Activated CD4-positive, alpha-beta T cell treated with anti-CD3 and anti-CD28 coated beads, Interleukin-2, amount 50 U/mL, for 24 hours (primary cell): ENCODE measurements at regions not wholly inside any gene's neighbourhood (a gene's known extent, or its start where the extent isn't known, plus 50 kb on each side); places are given as distances from the start of the nearest gene placed in this dataset.
"Not testable (repeated sequence)": the region's sequence is repeated elsewhere in the genome, so short reads cannot be mapped to it uniquely, and the experiment has no call there.

Experiments used
- DNase-seq, 2 donors: peaks; one replicate each; pipeline ENCODE4 v3.0.0-alpha.2; 2020; ENCODE audit warnings: low read depth in 1 of 2, low spot score in 1 of 2

- DNase-seq: no peak
These were observed 129.5 kb downstream of the TSEN15 start for GRCh38 chr1:184181044-184181443.

GRCh38 chr1:184183919-184184318 is 132.4 kb downstream of the TSEN15 start:
- no peak for DNase-seq

GRCh38 chr1:184184614-184185013 is 133.1 kb downstream of the TSEN15 start:
- DNase-seq: not testable (repeated sequence)

- no peak for DNase-seq
These were observed 133.8 kb downstream of the TSEN15 start for GRCh38 chr1:184185347-184185746.

GRCh38 chr1:184186167-184186566 is 134.6 kb downstream of the TSEN15 start:
- no peak for DNase-seq

GRCh38 chr1:184187097-184187496 is 135.6 kb downstream of the TSEN15 start:
- DNase-seq: no peak

GRCh38 chr1:184188037-184188436 is 136.5 kb downstream of the TSEN15 start:
- no peak for DNase-seq

GRCh38 chr1:184189361-184189760 is 137.8 kb downstream of the TSEN15 start:
- DNase-seq: no peak

GRCh38 chr1:184190616-184191015 is 139.1 kb downstream of the TSEN15 start:
- no peak for DNase-seq

GRCh38 chr1:184191181-184191621 is 139.7 kb downstream of the TSEN15 start:
- no peak for DNase-seq

GRCh38 chr1:184192796-184193195 is 141.3 kb downstream of the TSEN15 start:
- DNase-seq: no peak

- DNase-seq: no peak
These were observed 141.9 kb downstream of the TSEN15 start for GRCh38 chr1:184193451-184193850.

GRCh38 chr1:184194236-184194635 is 142.7 kb downstream of the TSEN15 start:
- DNase-seq: no peak

GRCh38 chr1:184195722-184196121 is 144.2 kb downstream of the TSEN15 start:
- not testable (repeated sequence) for DNase-seq

GRCh38 chr1:184197831-184198230 is 146.3 kb downstream of the TSEN15 start:
- no peak for DNase-seq

- DNase-seq: no peak
These were observed 147.5 kb downstream of the TSEN15 start for GRCh38 chr1:184199036-184199435.

- no peak for DNase-seq
These were observed 148.0 kb downstream of the TSEN15 start for GRCh38 chr1:184199438-184200085.

- DNase-seq: no peak
These were observed 157.1 kb downstream of the TSEN15 start for GRCh38 chr1:184208622-184209021.

GRCh38 chr1:184210031-184210430 is 158.5 kb downstream of the TSEN15 start:
- DNase-seq: no peak

GRCh38 chr1:184210862-184211261 is 159.3 kb downstream of the TSEN15 start:
- no peak for DNase-seq

- DNase-seq: no peak
These were observed 161.3 kb downstream of the TSEN15 start for GRCh38 chr1:184212649-184213314.

- DNase-seq: no peak
These were observed 162.6 kb downstream of the TSEN15 start for GRCh38 chr1:184214128-184214527.
